Suprapubic skin (tissue), 4 donors: ENCODE measurements at regions not wholly inside any gene's neighbourhood (a gene's known extent, or its start where the extent isn't known, plus 50 kb on each side); places are given as distances from the start of the nearest gene placed in this dataset.

ENCODE experiments used
- POLR2A ChIP-seq, 2 donors: fragments of 450-650 bp; IDR thresholded peaks; one replicate each; pipeline ENCODE4 v1.6.1; 2017; ENCODE audit warnings: antibody characterized with exemption in 2 of 2, mild to moderate bottlenecking in 2 of 2, moderate library complexity in 2 of 2
- POLR2AphosphoS5 ChIP-seq, 3 donors: sonication (generic); formaldehyde crosslinking; IDR thresholded peaks; one replicate each; pipeline ENCODE4 v1.6.1; 2017; ENCODE audit warnings: antibody characterized with exemption in 3 of 3
- TF ChIP-seq, protein P1 (sequence below), 2 donors: fragments of 200-600 bp in 1 of 2; fragments of 450-650 bp in 1 of 2; sonication (generic) in 1 of 2; IDR thresholded peaks; one replicate each; pipeline ENCODE4 v1.5.1; 2016 to 2019; ENCODE audit warnings: antibody characterized with exemption in 2 of 2, mild to moderate bottlenecking in 1 of 2, moderate library complexity in 1 of 2

DNA sequence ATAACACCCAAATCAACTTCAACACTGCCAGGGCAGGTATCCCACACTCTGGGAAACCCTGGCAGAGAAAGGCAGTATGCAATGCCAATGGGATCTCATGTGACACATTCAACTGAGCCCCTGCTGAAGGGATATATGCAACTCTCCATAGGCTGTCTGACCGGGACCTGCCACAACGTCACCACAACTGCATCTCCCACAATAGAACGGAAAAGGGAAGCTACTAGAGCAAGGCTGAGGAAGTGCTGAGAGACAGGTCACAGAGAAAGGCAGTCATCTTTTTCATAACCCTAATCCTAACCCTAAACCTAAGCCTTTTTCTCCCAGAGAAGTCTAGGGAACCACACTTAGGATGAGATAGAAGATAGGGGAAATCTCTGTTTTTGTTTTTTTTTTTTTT, 345.9 kb upstream of the CD180 start:
- TF ChIP-seq, protein P1, sequence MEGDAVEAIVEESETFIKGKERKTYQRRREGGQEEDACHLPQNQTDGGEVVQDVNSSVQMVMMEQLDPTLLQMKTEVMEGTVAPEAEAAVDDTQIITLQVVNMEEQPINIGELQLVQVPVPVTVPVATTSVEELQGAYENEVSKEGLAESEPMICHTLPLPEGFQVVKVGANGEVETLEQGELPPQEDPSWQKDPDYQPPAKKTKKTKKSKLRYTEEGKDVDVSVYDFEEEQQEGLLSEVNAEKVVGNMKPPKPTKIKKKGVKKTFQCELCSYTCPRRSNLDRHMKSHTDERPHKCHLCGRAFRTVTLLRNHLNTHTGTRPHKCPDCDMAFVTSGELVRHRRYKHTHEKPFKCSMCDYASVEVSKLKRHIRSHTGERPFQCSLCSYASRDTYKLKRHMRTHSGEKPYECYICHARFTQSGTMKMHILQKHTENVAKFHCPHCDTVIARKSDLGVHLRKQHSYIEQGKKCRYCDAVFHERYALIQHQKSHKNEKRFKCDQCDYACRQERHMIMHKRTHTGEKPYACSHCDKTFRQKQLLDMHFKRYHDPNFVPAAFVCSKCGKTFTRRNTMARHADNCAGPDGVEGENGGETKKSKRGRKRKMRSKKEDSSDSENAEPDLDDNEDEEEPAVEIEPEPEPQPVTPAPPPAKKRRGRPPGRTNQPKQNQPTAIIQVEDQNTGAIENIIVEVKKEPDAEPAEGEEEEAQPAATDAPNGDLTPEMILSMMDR (IDR thresholded peaks at IDR 0.05): no peak
- TF ChIP-seq POLR2A (IDR thresholded peaks at IDR 0.05) (no peak), POLR2AphosphoS5 (IDR thresholded peaks at IDR 0.05) (no peak)
